ENCODE measurements at regions not wholly inside any gene's neighbourhood (a gene's known extent, or its start where the extent isn't known, plus 50 kb on each side); places are given as distances from the start of the nearest gene placed in this dataset.

- H2BK5ac ChIP-seq (ENCODE audit: low read depth, low read length, poor library complexity, severe bottlenecking): no peak overlapping the region
- H4K20me1 ChIP-seq (ENCODE audit: insufficient read depth, low read length): no peaks in the 10 kb centered on the region
- H3K4ac ChIP-seq (ENCODE audit: low read depth, low read length): no peak overlapping the region
- no peak overlapping the region for H4K5ac ChIP-seq (ENCODE audit: low read depth, low read length)
- no peak overlapping the region for H3K23ac ChIP-seq (ENCODE audit: low read depth, low read length)
- in situ Hi-C loops (cut with MboI; ENCODE audit: low sequenced_read_pairs) (no loop called here), dilution Hi-C loops (cut with HindIII; ENCODE audit: low sequenced_read_pairs, unreplicated experiment) (no loop called here), intact Hi-C loops (cut with micrococcal nuclease) (no loop called here)
- no peak overlapping the region for H3K27ac ChIP-seq (ENCODE audit: insufficient read depth, low read length)
- no peak overlapping the region for H2BK15ac ChIP-seq (ENCODE audit: low read depth, low read length)
- no peak overlapping the region for H3K56ac ChIP-seq (ENCODE audit: extremely low read depth, insufficient read depth, low read length)
- H3K27me3 ChIP-seq (ENCODE audit: control insufficient read depth, insufficient read depth, low read length): no peaks in the 10 kb centered on the region
- no peaks in the 10 kb centered on the region for H3K79me1 ChIP-seq (ENCODE audit: low read depth in 1 of 2, low read length in 2 of 2)
- no peak overlapping the region for H3K4me2 ChIP-seq (ENCODE audit: low read depth, low read length)
- H4K8ac ChIP-seq (ENCODE audit: low read depth in 2 of 2, low read length in 2 of 2): no peak overlapping the region
- BruUV-seq (replicated peaks): no TSS peak
- H4K91ac ChIP-seq (ENCODE audit: insufficient read depth, low read depth, low read length): no peak overlapping the region
- ChIA-PET CTCF (no interaction called here), POLR2A (ENCODE audit: unreplicated experiment) (no interaction called here)
- H2BK20ac ChIP-seq (ENCODE audit: low read depth, low read length): no peak overlapping the region
- no peak overlapping the region for H3K9ac ChIP-seq (ENCODE audit: low read depth, low read length)
- no peaks in the 10 kb centered on the region for H3K36me3 ChIP-seq (ENCODE audit: control insufficient read depth, insufficient read depth, low read length)
- DNase-seq (no peak), ATAC-seq (ENCODE audit: low read depth) (no peak)
- H3K9me3 ChIP-seq (ENCODE audit: control insufficient read depth, insufficient read depth, low read length): peaks cover 4% of the 10 kb centered on the region; the same call in 1 of the 2 replicates
- WGBS, 2 experiments (ENCODE audit: extremely low coverage in 2 of 2, insufficient read length in 1 of 2): 0% methylated on average over 1 of the region's 1 CpG; no CpG with 5 or more reads in 1 of the 2 experiments
- no peaks in the 10 kb centered on the region for H3K4me1 ChIP-seq (ENCODE audit: control insufficient read depth, insufficient read depth, low read length)
- no peak overlapping the region for H2AFZ ChIP-seq (replicated peaks; ENCODE audit: low read length, poor library complexity)
- no peak overlapping the region for H2AK9ac ChIP-seq (replicated peaks; ENCODE audit: low read depth, low read length, poor library complexity)
- no peaks in the 10 kb centered on the region for H3K9me1 ChIP-seq (ENCODE audit: insufficient read depth, low read length)
- no peak overlapping the region for H2AK5ac ChIP-seq (ENCODE audit: low read depth, low read length)
- no peak overlapping the region for H2BK120ac ChIP-seq (ENCODE audit: low read depth, low read length)
- TF ChIP-seq CTCF (conservative IDR thresholded peaks at IDR 0.05; ENCODE audit: low read depth, low read length) (no peak), CEBPB (IDR thresholded peaks at IDR 0.05; ENCODE audit: low read depth, low read length) (no peak), RCOR1 (IDR thresholded peaks at IDR 0.05; ENCODE audit: insufficient replicate concordance, low read length) (no peak), USF2 (IDR thresholded peaks at IDR 0.05; ENCODE audit: low read depth, low read length) (no peak), MAZ (IDR thresholded peaks at IDR 0.05; ENCODE audit: borderline replicate concordance, low read depth, low read length) (no peak), RAD21 (IDR thresholded peaks at IDR 0.05; ENCODE audit: low read length) (no peak)
- H3K4me3 ChIP-seq (ENCODE audit: insufficient read depth, low read depth, low read length): no peak overlapping the region
- H3K18ac ChIP-seq (ENCODE audit: low read depth, low read length): no peak overlapping the region
- no peak overlapping the region for H3K14ac ChIP-seq (replicated peaks; ENCODE audit: low read depth, low read length)
Observed at GRCh38 chr2:185618625-185619024, 120.0 kb upstream of the FSIP2 start.

Measured in IMR-90 (cell line).